Upper lobe of right lung (tissue), 1 donor: ENCODE measurements at regions not wholly inside any gene's neighbourhood (a gene's known extent, or its start where the extent isn't known, plus 50 kb on each side); places are given as distances from the start of the nearest gene placed in this dataset.
A peak's percentile ranks its signal among the peaks of the same experiment; 100 is the strongest.

Source experiments
- ATAC-seq: fragments of 200-7000 bp; cut with Tn5 transposase; one replicate; pipeline ENCODE4 v1.9.1; 2020; ENCODE audit warnings: mild to moderate bottlenecking, moderate library complexity
- DNase-seq: peaks from one replicate; pipeline ENCODE4 v3.0.0-alpha.2; 2020
- H3K27ac ChIP-seq: fragments of 200-600 bp; one replicate; pipeline ENCODE4 v1.8.0; 2022
- H3K27me3 ChIP-seq: fragments of 200-600 bp; one replicate; pipeline ENCODE4 v1.8.0; 2022; ENCODE audit warnings: mild to moderate bottlenecking
- H3K36me3 ChIP-seq: fragments of 200-600 bp; one replicate; pipeline ENCODE4 v1.8.0; 2022
- H3K4me1 ChIP-seq: fragments of 200-600 bp; one replicate; pipeline ENCODE4 v1.8.0; 2022
- H3K4me3 ChIP-seq: fragments of 200-600 bp; one replicate; pipeline ENCODE4 v1.8.0; 2022; ENCODE audit warnings: mild to moderate bottlenecking
- H3K9me3 ChIP-seq: fragments of 200-600 bp; one replicate; pipeline ENCODE4 v1.8.0; 2022
- CTCF ChIP-seq: fragments of 200-600 bp; IDR thresholded peaks from one replicate; pipeline ENCODE4 v1.8.0; 2022; ENCODE audit warnings: antibody characterized with exemption
- intact Hi-C: fragments of 100-400 bp; cut with DNase I; formaldehyde crosslinking; loops from one replicate; pipeline ENCODE4 v1.11.0; 2022
- donor health status: DM: no; HTN: yes; CAD: no; lungs with severe emphysema.

- TF ChIP-seq CTCF, result no peak
- DNase-seq (no peak), ATAC-seq (no peak)
- Histone ChIP-seq H3K9me3 (no peaks in the 10 kb centered on the region), H3K4me3 (no peak overlapping the region), H3K27ac (no peak overlapping the region), H3K4me1 (peaks cover 5% of the 10 kb centered on the region), H3K36me3 (no peaks in the 10 kb centered on the region), H3K27me3 (no peaks in the 10 kb centered on the region)
- intact Hi-C loops, result no loop called here
Observed at GRCh38 chr2:217609952-217610351, 392.8 kb downstream of the TNS1 start.

GRCh38 chr2:217606296-217606695, 396.5 kb downstream of the TNS1 start:
- no peak for DNase-seq
- intact Hi-C loops, result no loop called here
- H3K27ac ChIP-seq, result no peak overlapping the region
- no peaks in the 10 kb centered on the region for H3K27me3 ChIP-seq
- no peaks in the 10 kb centered on the region for H3K36me3 ChIP-seq
- H3K9me3 ChIP-seq, result no peaks in the 10 kb centered on the region
- ATAC-seq, result no peak
- H3K4me1 ChIP-seq, result peaks cover 12% of the 10 kb centered on the region
- no peak overlapping the region for H3K4me3 ChIP-seq
- TF ChIP-seq CTCF, result no peak

- no peak for TF ChIP-seq CTCF
- ATAC-seq (peak; percentile 29), DNase-seq (no peak)
- H3K27ac ChIP-seq, result no peak overlapping the region
- intact Hi-C loops, result no loop called here
- no peaks in the 10 kb centered on the region for H3K36me3 ChIP-seq
- peaks cover 12% of the 10 kb centered on the region for H3K4me1 ChIP-seq
- no peaks in the 10 kb centered on the region for H3K9me3 ChIP-seq
- H3K27me3 ChIP-seq, result no peaks in the 10 kb centered on the region
- H3K4me3 ChIP-seq, result no peak overlapping the region
Observed at GRCh38 chr2:217604527-217605194, 398.1 kb downstream of the TNS1 start.

- no peak for TF ChIP-seq CTCF
- H3K27me3 ChIP-seq, result no peaks in the 10 kb centered on the region
- ATAC-seq, result no peak
- DNase-seq, result no peak
- intact Hi-C loops, result no loop called here
- peaks cover 12% of the 10 kb centered on the region for H3K4me1 ChIP-seq
- H3K27ac ChIP-seq, result no peak overlapping the region
- H3K36me3 ChIP-seq, result no peaks in the 10 kb centered on the region
- H3K4me3 ChIP-seq, result no peak overlapping the region
- no peaks in the 10 kb centered on the region for H3K9me3 ChIP-seq
Observed at GRCh38 chr2:217601601-217602000, 401.2 kb downstream of the TNS1 start.

- intact Hi-C loops, result no loop called here
- Histone ChIP-seq H3K4me1 (peaks cover 6% of the 10 kb centered on the region), H3K4me3 (no peak overlapping the region), H3K27me3 (no peaks in the 10 kb centered on the region), H3K36me3 (no peaks in the 10 kb centered on the region), H3K9me3 (no peaks in the 10 kb centered on the region), H3K27ac (no peak overlapping the region)
- TF ChIP-seq CTCF, result no peak
- DNase-seq (no peak), ATAC-seq (no peak)
Observed at GRCh38 chr2:217599906-217600305, 402.9 kb downstream of the TNS1 start.

GRCh38 chr2:217597681-217598080, 405.1 kb downstream of the TNS1 start:
- Histone ChIP-seq H3K9me3 (no peaks in the 10 kb centered on the region), H3K4me1 (no peaks in the 10 kb centered on the region), H3K27ac (no peak overlapping the region), H3K36me3 (no peaks in the 10 kb centered on the region), H3K27me3 (no peaks in the 10 kb centered on the region), H3K4me3 (no peak overlapping the region)
- no peak for ATAC-seq
- intact Hi-C loops, result no loop called here
- DNase-seq, result no peak
- TF ChIP-seq CTCF, result no peak
